PC-3 (cell line): ENCODE measurements at regions not wholly inside any gene's neighbourhood (a gene's known extent, or its start where the extent isn't known, plus 50 kb on each side); places are given as distances from the start of the nearest gene placed in this dataset.

Experiments
- ATAC-seq: fragments of 200-7000 bp; cut with Tn5 transposase; 2 replicates; pipeline ENCODE4 v1.9.1; 2020; ENCODE audit warnings: mild to moderate bottlenecking, moderate library complexity
- BruUV-seq: library from RNA; stranded (reverse); fragments of 400-500 nt; replicated peaks from 2 replicates; lab custom pipeline; 2021; lab: Mats Ljungman, UMichigan
- CTCF ChIA-PET: fragments of 300-600 bp; sonication (Branson Sonifier 250); formaldehyde crosslinking; loops from one replicate; lab custom pipeline; 2022; ENCODE audit warnings: antibody characterized with exemption; lab: Charles Lee
- POLR2A ChIA-PET: fragments of 300-600 bp; sonication (Branson Sonifier 250); formaldehyde crosslinking; loops from one replicate; lab custom pipeline; 2022; ENCODE audit warnings: antibody characterized with exemption; ENCODE audit not compliant: unreplicated experiment; lab: Charles Lee
- DNase-seq: peaks from one replicate; pipeline ENCODE4 v3.0.0-alpha.2; 2015
- H2AFZ ChIP-seq: fragments of 300-600 bp; sonication (generic); 2 replicates; pipeline ENCODE4 v1.6.0; 2016; ENCODE audit warnings: antibody characterized with exemption, low read length
- H3F3A ChIP-seq: fragments of 300-600 bp; sonication (generic); one replicate; pipeline ENCODE4 v1.6.0; 2017; ENCODE audit warnings: antibody characterized with exemption, low read length, control low read depth, mild to moderate bottlenecking; ENCODE audit not compliant: unreplicated experiment
- H3K27ac ChIP-seq: fragments of 300-600 bp; sonication (generic); 2 replicates; pipeline ENCODE4 v1.5.1; 2016; ENCODE audit warnings: mild to moderate bottlenecking, low read length
- H3K27me3 ChIP-seq: fragments of 300-600 bp; sonication (generic); 2 replicates; pipeline ENCODE4 v1.6.1; 2016; ENCODE audit warnings: low read length, mixed read lengths
- H3K36me3 ChIP-seq: fragments of 300-600 bp; sonication (generic); 2 replicates; pipeline ENCODE4 v1.6.1; 2016; ENCODE audit warnings: low read depth, mixed run types, low read length, mixed read lengths
- H3K4me1 ChIP-seq: fragments of 300-600 bp; sonication (generic); 2 replicates; pipeline ENCODE4 v1.5.1; 2016; ENCODE audit warnings: low read length; ENCODE audit not compliant: insufficient read depth
- H3K4me2 ChIP-seq: fragments of 300-600 bp; sonication (generic); 2 replicates; pipeline ENCODE4 v1.6.0; 2016; ENCODE audit warnings: low read length
- H3K4me3 ChIP-seq: fragments of 300-600 bp; sonication (generic); 2 replicates; pipeline ENCODE4 v1.5.1; 2016; ENCODE audit warnings: mild to moderate bottlenecking, low read length, mixed read lengths
- H3K79me2 ChIP-seq: fragments of 300-600 bp; sonication (generic); 2 replicates; pipeline ENCODE4 v1.6.1; 2017; ENCODE audit warnings: low read length, mixed read lengths
- H3K9ac ChIP-seq: fragments of 300-600 bp; sonication (generic); 2 replicates; pipeline ENCODE4 v1.6.0; 2016; ENCODE audit warnings: mild to moderate bottlenecking, low read length
- H3K9me2 ChIP-seq: fragments of 300-600 bp; sonication (generic); replicated peaks from 2 replicates; pipeline ENCODE4 v1.6.1; 2016; ENCODE audit warnings: mixed run types, low read length, mixed read lengths
- H3K9me3 ChIP-seq: fragments of 300-600 bp; sonication (generic); 2 replicates; pipeline ENCODE4 v1.6.1; 2016; ENCODE audit warnings: low read length, mixed read lengths
- H4K20me1 ChIP-seq: fragments of 300-600 bp; sonication (generic); 2 replicates; pipeline ENCODE4 v1.6.1; 2016; ENCODE audit warnings: low read length, mixed read lengths
- EZH2 ChIP-seq: fragments of 300-600 bp; sonication (generic); IDR thresholded peaks from one replicate; pipeline ENCODE4 v1.6.1; 2017; ENCODE audit warnings: antibody characterized with exemption, mild to moderate bottlenecking, low read length; ENCODE audit not compliant: unreplicated experiment
- EZH2phosphoT487 ChIP-seq: fragments of 300-600 bp; sonication (generic); IDR thresholded peaks from 2 replicates; pipeline ENCODE4 v1.6.1; 2018; ENCODE audit warnings: mild to moderate bottlenecking, antibody characterized with exemption, low read length, borderline replicate concordance
- intact Hi-C: fragments of 100-400 bp; cut with micrococcal nuclease; formaldehyde crosslinking; loops from 2 replicates; pipeline ENCODE4 v1.9.0; 2023
- TF ChIP-seq, protein P1 (sequence below): fragments of 300-600 bp; sonication (generic); conservative IDR thresholded peaks from 2 replicates; pipeline ENCODE4 v1.5.1; 2017; ENCODE audit warnings: antibody characterized with exemption, low read depth, mild to moderate bottlenecking, low read length

GRCh38 chr15:96123630-96124187 is 206.8 kb upstream of the NR2F2 start:
- H3K27ac ChIP-seq, result no peak overlapping the region
- H3K4me2 ChIP-seq, result no peak overlapping the region
- ChIA-PET POLR2A (no interaction called here), CTCF (no interaction called here)
- no peaks in the 10 kb centered on the region for H3K9me2 ChIP-seq
- no peaks in the 10 kb centered on the region for H3K27me3 ChIP-seq
- TF ChIP-seq, protein P1, sequence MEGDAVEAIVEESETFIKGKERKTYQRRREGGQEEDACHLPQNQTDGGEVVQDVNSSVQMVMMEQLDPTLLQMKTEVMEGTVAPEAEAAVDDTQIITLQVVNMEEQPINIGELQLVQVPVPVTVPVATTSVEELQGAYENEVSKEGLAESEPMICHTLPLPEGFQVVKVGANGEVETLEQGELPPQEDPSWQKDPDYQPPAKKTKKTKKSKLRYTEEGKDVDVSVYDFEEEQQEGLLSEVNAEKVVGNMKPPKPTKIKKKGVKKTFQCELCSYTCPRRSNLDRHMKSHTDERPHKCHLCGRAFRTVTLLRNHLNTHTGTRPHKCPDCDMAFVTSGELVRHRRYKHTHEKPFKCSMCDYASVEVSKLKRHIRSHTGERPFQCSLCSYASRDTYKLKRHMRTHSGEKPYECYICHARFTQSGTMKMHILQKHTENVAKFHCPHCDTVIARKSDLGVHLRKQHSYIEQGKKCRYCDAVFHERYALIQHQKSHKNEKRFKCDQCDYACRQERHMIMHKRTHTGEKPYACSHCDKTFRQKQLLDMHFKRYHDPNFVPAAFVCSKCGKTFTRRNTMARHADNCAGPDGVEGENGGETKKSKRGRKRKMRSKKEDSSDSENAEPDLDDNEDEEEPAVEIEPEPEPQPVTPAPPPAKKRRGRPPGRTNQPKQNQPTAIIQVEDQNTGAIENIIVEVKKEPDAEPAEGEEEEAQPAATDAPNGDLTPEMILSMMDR, result no peak
- H3K9ac ChIP-seq, result no peak overlapping the region
- BruUV-seq, result no TSS peak
- intact Hi-C loops, result loop anchor here (5.0 kb wide), 1 partner anchor 204 kb away; no protein-coding TSS in a partner anchor
- DNase-seq (no peak), ATAC-seq (no peak)
- H2AFZ ChIP-seq, result no peak overlapping the region
- H3K36me3 ChIP-seq, result no peaks in the 10 kb centered on the region
- no peaks in the 10 kb centered on the region for H3F3A ChIP-seq
- no peaks in the 10 kb centered on the region for H3K9me3 ChIP-seq
- H3K4me3 ChIP-seq, result no peak overlapping the region
- no peaks in the 10 kb centered on the region for H4K20me1 ChIP-seq
- peaks cover 26% of the 10 kb centered on the region for H3K4me1 ChIP-seq
- H3K79me2 ChIP-seq, result no peaks in the 10 kb centered on the region

DNA sequence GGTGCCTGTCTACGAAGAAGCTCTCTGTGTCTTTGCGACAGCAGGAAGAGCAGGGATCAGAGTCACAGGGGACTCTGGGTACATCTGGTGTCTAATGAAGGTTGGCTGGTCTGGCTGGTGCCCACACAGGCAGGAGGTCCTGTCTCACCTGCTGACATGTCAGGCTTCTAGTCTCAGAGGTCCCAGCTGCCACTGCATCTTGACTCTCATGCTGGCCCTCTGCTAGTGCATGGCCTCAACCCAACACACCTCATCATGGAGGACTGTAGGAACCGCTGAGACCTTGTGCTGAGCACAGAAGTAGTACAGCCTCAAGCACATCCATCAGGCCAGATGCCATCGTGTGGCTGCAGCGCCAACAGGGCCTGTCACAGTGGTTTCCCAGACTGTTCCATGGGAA is 206.1 kb upstream of the NR2F2 start:
- no peaks in the 10 kb centered on the region for H3F3A ChIP-seq
- H3K9me2 ChIP-seq, result no peaks in the 10 kb centered on the region
- H4K20me1 ChIP-seq, result no peaks in the 10 kb centered on the region
- no peaks in the 10 kb centered on the region for H3K9me3 ChIP-seq
- H3K79me2 ChIP-seq, result no peaks in the 10 kb centered on the region
- no peak overlapping the region for H2AFZ ChIP-seq
- H3K36me3 ChIP-seq, result no peaks in the 10 kb centered on the region
- no peak for ATAC-seq
- no peaks in the 10 kb centered on the region for H3K27me3 ChIP-seq
- CTCF ChIA-PET, result no interaction called here
- no peak overlapping the region for H3K4me3 ChIP-seq
- no peak for DNase-seq
- intact Hi-C loops, result loop anchor here (5.0 kb wide), 1 partner anchor 203 kb away; no protein-coding TSS in a partner anchor
- H3K9ac ChIP-seq, result no peak overlapping the region
- H3K27ac ChIP-seq, result no peak overlapping the region
- peaks cover 26% of the 10 kb centered on the region for H3K4me1 ChIP-seq
- H3K4me2 ChIP-seq, result no peak overlapping the region
- POLR2A ChIA-PET, result no interaction called here
- TF ChIP-seq, protein P1, result no peak
- TF ChIP-seq EZH2phosphoT487 (no peak), EZH2 (no peak)
- BruUV-seq, result no TSS peak

GRCh38 chr15:96125721-96126415 is 204.6 kb upstream of the NR2F2 start:
- H3K9me2 ChIP-seq, result no peaks in the 10 kb centered on the region
- H3K9ac ChIP-seq, result no peak overlapping the region
- H3K36me3 ChIP-seq, result no peaks in the 10 kb centered on the region
- no peak for TF ChIP-seq EZH2
- no peak for TF ChIP-seq EZH2phosphoT487
- TF ChIP-seq, protein P1, result no peak
- H3K9me3 ChIP-seq, result no peaks in the 10 kb centered on the region
- DNase-seq, result peak; percentile 56
- no peaks in the 10 kb centered on the region for H3K27me3 ChIP-seq
- no peak overlapping the region for H2AFZ ChIP-seq
- intact Hi-C loops, result no loop called here
- H3F3A ChIP-seq, result no peaks in the 10 kb centered on the region
- no peak overlapping the region for H3K4me2 ChIP-seq
- CTCF ChIA-PET, result no interaction called here
- no peak for ATAC-seq
- H3K4me1 ChIP-seq, result peaks cover 26% of the 10 kb centered on the region
- no peaks in the 10 kb centered on the region for H3K79me2 ChIP-seq
- BruUV-seq, result no TSS peak
- POLR2A ChIA-PET, result no interaction called here
- H3K4me3 ChIP-seq, result no peak overlapping the region
- H4K20me1 ChIP-seq, result no peaks in the 10 kb centered on the region
- no peak overlapping the region for H3K27ac ChIP-seq
